MM.1S (cell line): ENCODE measurements at regions not wholly inside any gene's neighbourhood (a gene's known extent, or its start where the extent isn't known, plus 50 kb on each side); places are given as distances from the start of the nearest gene placed in this dataset.

ENCODE experiments used
- DNase-seq: peaks from one replicate; pipeline ENCODE4 v3.0.0-alpha.2; 2015
- H2AFZ ChIP-seq: fragments of 300-600 bp; sonication (generic); 2 replicates; pipeline ENCODE4 v1.6.0; 2016; ENCODE audit warnings: antibody characterized with exemption, low read length
- H3F3A ChIP-seq: fragments of 300-600 bp; sonication (generic); 2 replicates; pipeline ENCODE4 v1.6.1; 2016; ENCODE audit warnings: mild to moderate bottlenecking, antibody characterized with exemption, low read length, moderate library complexity, mixed read lengths; ENCODE audit not compliant: insufficient read depth
- H3K27ac ChIP-seq: fragments of 300-600 bp; sonication (generic); 2 replicates; pipeline ENCODE4 v1.5.1; 2016; ENCODE audit warnings: mild to moderate bottlenecking, low read length
- H3K27me3 ChIP-seq: fragments of 300-600 bp; sonication (generic); replicated peaks from 2 replicates; pipeline ENCODE4 v1.6.0; 2016; ENCODE audit warnings: low read length; ENCODE audit not compliant: insufficient read depth
- H3K36me3 ChIP-seq: fragments of 300-600 bp; sonication (generic); replicated peaks from 2 replicates; pipeline ENCODE4 v1.6.1; 2016; ENCODE audit warnings: mild to moderate bottlenecking, low read length, mixed read lengths; ENCODE audit not compliant: insufficient read depth
- H3K4me1 ChIP-seq: fragments of 300-600 bp; sonication (generic); 2 replicates; pipeline ENCODE4 v1.6.1; 2016; ENCODE audit warnings: low read length, mixed read lengths
- H3K4me2 ChIP-seq: fragments of 300-600 bp; sonication (generic); 2 replicates; pipeline ENCODE4 v1.6.0; 2016; ENCODE audit warnings: low read depth, low read length
- H3K4me3 ChIP-seq: fragments of 300-600 bp; sonication (generic); 2 replicates; pipeline ENCODE4 v1.5.1; 2016; ENCODE audit warnings: low read length, mixed read lengths
- H3K79me2 ChIP-seq: fragments of 300-600 bp; sonication (generic); 2 replicates; pipeline ENCODE4 v1.6.1; 2016; ENCODE audit warnings: mixed run types, low read length, mixed read lengths
- H3K9ac ChIP-seq: fragments of 300-600 bp; sonication (generic); 2 replicates; pipeline ENCODE4 v1.6.1; 2016; ENCODE audit warnings: low read length, mixed read lengths
- H3K9me2 ChIP-seq: fragments of 300-600 bp; sonication (generic); replicated peaks from 2 replicates; pipeline ENCODE4 v1.6.1; 2016; ENCODE audit warnings: mild to moderate bottlenecking, low read length, mixed read lengths; ENCODE audit not compliant: insufficient read depth
- H3K9me3 ChIP-seq: fragments of 300-600 bp; sonication (generic); replicated peaks from 2 replicates; pipeline ENCODE4 v1.6.1; 2016; ENCODE audit warnings: mild to moderate bottlenecking, low read length, mixed read lengths; ENCODE audit not compliant: insufficient read depth
- H4K20me1 ChIP-seq: fragments of 300-600 bp; sonication (generic); 2 replicates; pipeline ENCODE4 v1.6.1; 2016; ENCODE audit warnings: mild to moderate bottlenecking, low read length, moderate library complexity, mixed read lengths; ENCODE audit not compliant: insufficient read depth
- CTCF ChIP-seq: fragments of 300-600 bp; sonication (generic); IDR thresholded peaks from 2 replicates; pipeline ENCODE4 v1.5.1; 2016; ENCODE audit warnings: antibody characterized with exemption, low read length, mixed read lengths
- EZH2 ChIP-seq: fragments of 300-600 bp; sonication (generic); optimal IDR thresholded peaks from 2 replicates; pipeline ENCODE3; 2017; ENCODE audit warnings: low read depth, mild to moderate bottlenecking, antibody characterized with exemption, low read length, mixed read lengths
- EZH2phosphoT487 ChIP-seq: fragments of 300-600 bp; sonication (generic); IDR thresholded peaks from 2 replicates; pipeline ENCODE4 v1.6.1; 2018; ENCODE audit warnings: antibody characterized with exemption, low read length

GRCh38 chr18:65988386-65988785, 237.6 kb downstream of the CDH7 start:
- H3F3A ChIP-seq: peaks cover 3% of the 10 kb centered on the region
- H3K9me2 ChIP-seq: no peaks in the 10 kb centered on the region
- no peak overlapping the region for H3K4me2 ChIP-seq
- no peaks in the 10 kb centered on the region for H3K79me2 ChIP-seq
- H3K36me3 ChIP-seq: no peaks in the 10 kb centered on the region
- DNase-seq: no peak
- H2AFZ ChIP-seq: no peak overlapping the region
- H4K20me1 ChIP-seq: no peaks in the 10 kb centered on the region
- TF ChIP-seq CTCF (no peak), EZH2 (no peak), EZH2phosphoT487 (no peak)
- no peaks in the 10 kb centered on the region for H3K9me3 ChIP-seq
- no peak overlapping the region for H3K27ac ChIP-seq
- H3K4me3 ChIP-seq: no peak overlapping the region
- H3K9ac ChIP-seq: no peak overlapping the region
- H3K27me3 ChIP-seq: no peaks in the 10 kb centered on the region
- peaks cover 13% of the 10 kb centered on the region for H3K4me1 ChIP-seq

GRCh38 chr18:65983750-65984149, 232.9 kb downstream of the CDH7 start:
- H3K4me3 ChIP-seq: no peak overlapping the region
- no peaks in the 10 kb centered on the region for H3K27me3 ChIP-seq
- no peaks in the 10 kb centered on the region; the same call in 1 of the 2 replicates for H3K9me3 ChIP-seq
- DNase-seq: peak; percentile 27
- H3K9me2 ChIP-seq: no peaks in the 10 kb centered on the region
- no peaks in the 10 kb centered on the region for H3K79me2 ChIP-seq
- no peak overlapping the region for H2AFZ ChIP-seq
- no peaks in the 10 kb centered on the region for H3F3A ChIP-seq
- TF ChIP-seq EZH2phosphoT487 (no peak), EZH2 (no peak), CTCF (no peak; the same call in 1 of the 2 replicates)
- H3K4me2 ChIP-seq: no peak overlapping the region
- no peaks in the 10 kb centered on the region for H3K4me1 ChIP-seq
- H3K36me3 ChIP-seq: no peaks in the 10 kb centered on the region
- no peak overlapping the region for H3K9ac ChIP-seq
- no peaks in the 10 kb centered on the region for H4K20me1 ChIP-seq
- no peak overlapping the region for H3K27ac ChIP-seq

- no peaks in the 10 kb centered on the region for H4K20me1 ChIP-seq
- no peaks in the 10 kb centered on the region for H3K4me1 ChIP-seq
- no peaks in the 10 kb centered on the region for H3K9me2 ChIP-seq
- H3K9ac ChIP-seq: no peak overlapping the region
- no peaks in the 10 kb centered on the region for H3F3A ChIP-seq
- no peak overlapping the region for H3K4me3 ChIP-seq
- no peak overlapping the region for H3K4me2 ChIP-seq
- H3K27ac ChIP-seq: no peak overlapping the region
- H3K36me3 ChIP-seq: no peaks in the 10 kb centered on the region
- TF ChIP-seq EZH2phosphoT487: no peak
- no peak for TF ChIP-seq EZH2
- no peak for TF ChIP-seq CTCF
- DNase-seq: no peak
- H2AFZ ChIP-seq: no peak overlapping the region
- no peaks in the 10 kb centered on the region for H3K27me3 ChIP-seq
- H3K79me2 ChIP-seq: no peaks in the 10 kb centered on the region
- no peaks in the 10 kb centered on the region for H3K9me3 ChIP-seq
Measured at GRCh38 chr18:65975536-65975935, 224.7 kb downstream of the CDH7 start.
